CD14-positive monocyte (primary cell): ENCODE measurements at regions not wholly inside any gene's neighbourhood (a gene's known extent, or its start where the extent isn't known, plus 50 kb on each side); places are given as distances from the start of the nearest gene placed in this dataset.

Experiments used
- DNase-seq, 3 donors: peaks; one replicate each; pipeline ENCODE4 v3.0.0-alpha.2; 2011 to 2022
- H2AFZ ChIP-seq: 2 replicates; pipeline ENCODE4 v1.6.0; 2012; ENCODE audit warnings: mild to moderate bottlenecking, low read depth, low read length, inconsistent platforms; ENCODE audit not compliant: insufficient read depth, poor library complexity, severe bottlenecking
- H3K27ac ChIP-seq, 2 donors: 1 replicate in 1 of 2; 2 replicates in 1 of 2; pipeline ENCODE4 v1.5.1; 2012 to 2013; ENCODE audit warnings: low read length in 2 of 2, control low read depth in 1 of 2, inconsistent platforms in 1 of 2, low read depth in 1 of 2, mild to moderate bottlenecking in 1 of 2
- H3K27me3 ChIP-seq, 2 donors: one replicate each; pipeline versions ENCODE4 v1.6.0 to v1.6.1; 2011 to 2013; ENCODE audit warnings: low read length in 2 of 2; ENCODE audit not compliant: control insufficient read depth in 2 of 2, insufficient read depth in 2 of 2
- H3K36me3 ChIP-seq, 2 donors: replicated peaks in 1 of 2; 1 replicate in 1 of 2; 2 replicates in 1 of 2; pipeline versions ENCODE4 v1.5.1 to v1.6.1; 2012 to 2013; ENCODE audit warnings: low read length in 2 of 2, control low read depth in 1 of 2, inconsistent platforms in 1 of 2, mild to moderate bottlenecking in 1 of 2; ENCODE audit not compliant: insufficient read depth in 2 of 2, control insufficient read depth in 1 of 2
- H3K4me1 ChIP-seq, 2 donors: 1 replicate in 1 of 2; 2 replicates in 1 of 2; pipeline versions ENCODE4 v1.5.1 to v1.6.1; 2012 to 2013; ENCODE audit warnings: low read length in 2 of 2, control low read depth in 1 of 2, inconsistent platforms in 1 of 2, mild to moderate bottlenecking in 1 of 2, moderate library complexity in 1 of 2; ENCODE audit not compliant: insufficient read depth in 2 of 2, control insufficient read depth in 1 of 2
- H3K4me2 ChIP-seq: replicated peaks from 2 replicates; pipeline ENCODE3; 2012; ENCODE audit warnings: low read length, moderate library complexity, mild to moderate bottlenecking; ENCODE audit not compliant: poor library complexity, severe bottlenecking; ENCODE audit errors: extremely low read depth
- H3K4me3 ChIP-seq, 3 experiments: fragments of 200-600 bp in 1 of 3; sonication (generic) in 1 of 3; replicated peaks in 1 of 3; 1 replicate in 2 of 3; 2 replicates in 1 of 3; pipeline ENCODE4 v1.5.1; 2011 to 2013; ENCODE audit warnings: low read length in 3 of 3, mild to moderate bottlenecking in 3 of 3, control low read depth in 2 of 3, low read depth in 2 of 3, inconsistent platforms in 1 of 3, moderate library complexity in 1 of 3
- H3K79me2 ChIP-seq: 2 replicates; pipeline ENCODE4 v1.6.0; 2012; ENCODE audit warnings: mild to moderate bottlenecking, control low read depth, inconsistent platforms, low read length, moderate library complexity; ENCODE audit not compliant: insufficient read depth
- H3K9ac ChIP-seq: 2 replicates; pipeline ENCODE4 v1.6.0; 2017; ENCODE audit warnings: low read length, mild to moderate bottlenecking; ENCODE audit not compliant: insufficient read depth, poor library complexity, severe bottlenecking
- H3K9me3 ChIP-seq, 2 donors: replicated peaks in 1 of 2; 1 replicate in 1 of 2; 2 replicates in 1 of 2; pipeline versions ENCODE4 v1.5.1 to v1.6.1; 2012 to 2013; ENCODE audit warnings: low read length in 2 of 2, control low read depth in 1 of 2; ENCODE audit not compliant: control insufficient read depth in 1 of 2, insufficient read depth in 1 of 2
- H4K20me1 ChIP-seq: 2 replicates; pipeline ENCODE4 v1.6.0; 2012; ENCODE audit warnings: mild to moderate bottlenecking, low read length, control low read depth, moderate library complexity; ENCODE audit not compliant: insufficient read depth
- H3K27ac Mint-ChIP-seq, 7 donors: one replicate each; pipeline ENCODE4 v1.8.0; 2020; ENCODE audit warnings: mild to moderate bottlenecking in 7 of 7, mixed read lengths in 7 of 7, moderate library complexity in 6 of 7, inconsistent platforms in 2 of 7
- H3K27me3 Mint-ChIP-seq, 3 donors: one replicate each; pipeline ENCODE4 v1.8.0; 2021 to 2022; ENCODE audit warnings: low read depth in 3 of 3, mild to moderate bottlenecking in 3 of 3, mixed read lengths in 3 of 3, moderate library complexity in 3 of 3, inconsistent platforms in 1 of 3
- H3K36me3 Mint-ChIP-seq, 2 donors: one replicate each; pipeline ENCODE4 v1.8.0; 2020; ENCODE audit warnings: mixed read lengths in 2 of 2, inconsistent platforms in 1 of 2, mild to moderate bottlenecking in 1 of 2
- H3K4me1 Mint-ChIP-seq: one replicate; pipeline ENCODE4 v1.8.0; 2020; ENCODE audit warnings: mild to moderate bottlenecking, mixed read lengths
- H3K4me3 Mint-ChIP-seq, 2 donors: one replicate each; pipeline ENCODE4 v1.8.0; 2020; ENCODE audit warnings: mild to moderate bottlenecking in 2 of 2, mixed read lengths in 2 of 2, moderate library complexity in 1 of 2
- H3K9me3 Mint-ChIP-seq, 7 donors: one replicate each; pipeline ENCODE4 v1.8.0; 2020 to 2022; ENCODE audit warnings: mixed read lengths in 7 of 7, mild to moderate bottlenecking in 6 of 7, moderate library complexity in 6 of 7, inconsistent platforms in 2 of 7
- CTCF ChIP-seq: fragments of 200-600 bp; IDR thresholded peaks from one replicate; pipeline ENCODE4 v1.8.0; 2022; ENCODE audit warnings: antibody characterized with exemption, mild to moderate bottlenecking
- WGBS: methylation state at CpG from one replicate; pipeline ENCODE4 v1.1.5; 2013; ENCODE audit warnings: missing lambda C conversion rate; ENCODE audit not compliant: insufficient coverage; 5-methylcytosine and 5-hydroxymethylcytosine counted together
- intact Hi-C, 2 donors: fragments of 100-400 bp; cut with micrococcal nuclease; formaldehyde crosslinking; loops; one replicate each; pipeline versions ENCODE4 v1.15.0 to v1.15.1; 2023

DNA sequence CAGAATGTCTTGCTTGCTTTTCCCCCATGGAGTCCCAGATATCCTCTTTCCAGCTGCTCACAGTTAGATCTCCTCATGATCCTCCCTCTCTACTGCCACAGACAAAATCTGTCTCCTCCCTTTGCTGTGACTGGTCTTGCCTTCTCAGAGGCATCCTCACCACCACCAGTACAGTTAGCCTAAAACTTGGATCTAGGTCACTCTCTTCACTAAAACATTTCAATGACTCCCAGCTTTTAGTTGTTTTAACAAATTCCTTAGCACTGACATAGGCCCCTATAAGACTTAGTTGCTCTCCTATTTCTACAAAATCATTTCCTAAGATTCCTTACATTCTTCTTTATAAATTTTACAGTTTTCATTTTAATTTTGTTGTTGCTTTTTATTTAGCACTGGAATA, 734.2 kb upstream of the CHAC2 start:
- no peaks in the 10 kb centered on the region for H3K36me3 Mint-ChIP-seq
- Histone ChIP-seq H3K9ac (no peak overlapping the region), H3K9me3 (no peaks in the 10 kb centered on the region), H3K27ac (no peak overlapping the region), H3K4me1 (no peaks in the 10 kb centered on the region), H3K4me2 (no peak overlapping the region), H4K20me1 (no peaks in the 10 kb centered on the region), H3K79me2 (no peaks in the 10 kb centered on the region), H3K36me3 (no peaks in the 10 kb centered on the region), H3K4me3 (no peak overlapping the region), H2AFZ (no peak overlapping the region), H3K27me3 (no peaks in the 10 kb centered on the region)
- no peak for DNase-seq
- no peak overlapping the region for H3K4me3 Mint-ChIP-seq
- H3K27me3 Mint-ChIP-seq: no peaks in the 10 kb centered on the region
- peaks cover 0 to 3% (median 0%) of the 10 kb centered on the region in 7 donors for H3K9me3 Mint-ChIP-seq
- TF ChIP-seq CTCF: no peak
- H3K4me1 Mint-ChIP-seq: no peaks in the 10 kb centered on the region
- intact Hi-C loops: no loop called here
- H3K27ac Mint-ChIP-seq: no peak overlapping the region

GRCh38 chr2:53028746-53029423, 738.7 kb upstream of the CHAC2 start:
- Histone ChIP-seq H3K4me2 (no peak overlapping the region), H3K79me2 (no peaks in the 10 kb centered on the region), H3K4me3 (no peak overlapping the region), H3K4me1 (no peaks in the 10 kb centered on the region), H2AFZ (no peak overlapping the region), H4K20me1 (no peaks in the 10 kb centered on the region), H3K27me3 (no peaks in the 10 kb centered on the region), H3K9me3 (no peaks in the 10 kb centered on the region), H3K36me3 (no peaks in the 10 kb centered on the region), H3K27ac (no peak overlapping the region), H3K9ac (no peak overlapping the region)
- H3K4me3 Mint-ChIP-seq: no peak overlapping the region
- DNase-seq: no peak
- intact Hi-C loops: no loop called here
- WGBS: no CpG with 5 or more reads among the region's 6 CpGs
- H3K27ac Mint-ChIP-seq: no peak overlapping the region
- TF ChIP-seq CTCF: no peak
- H3K9me3 Mint-ChIP-seq: peaks cover 0 to 3% (median 0%) of the 10 kb centered on the region in 7 donors
- no peaks in the 10 kb centered on the region for H3K4me1 Mint-ChIP-seq
- no peaks in the 10 kb centered on the region for H3K36me3 Mint-ChIP-seq
- no peaks in the 10 kb centered on the region for H3K27me3 Mint-ChIP-seq
